GM12874 (cell line): ENCODE measurements at regions not wholly inside any gene's neighbourhood (a gene's known extent, or its start where the extent isn't known, plus 50 kb on each side); places are given as distances from the start of the nearest gene placed in this dataset.

Experiments used
- TF ChIP-seq, protein P1 (sequence below): IDR thresholded peaks from 2 replicates; pipeline ENCODE4 v1.5.1; 2011; ENCODE audit warnings: low read depth, mild to moderate bottlenecking, control low read depth, low read length, moderate library complexity; ENCODE audit not compliant: insufficient read depth

DNA sequence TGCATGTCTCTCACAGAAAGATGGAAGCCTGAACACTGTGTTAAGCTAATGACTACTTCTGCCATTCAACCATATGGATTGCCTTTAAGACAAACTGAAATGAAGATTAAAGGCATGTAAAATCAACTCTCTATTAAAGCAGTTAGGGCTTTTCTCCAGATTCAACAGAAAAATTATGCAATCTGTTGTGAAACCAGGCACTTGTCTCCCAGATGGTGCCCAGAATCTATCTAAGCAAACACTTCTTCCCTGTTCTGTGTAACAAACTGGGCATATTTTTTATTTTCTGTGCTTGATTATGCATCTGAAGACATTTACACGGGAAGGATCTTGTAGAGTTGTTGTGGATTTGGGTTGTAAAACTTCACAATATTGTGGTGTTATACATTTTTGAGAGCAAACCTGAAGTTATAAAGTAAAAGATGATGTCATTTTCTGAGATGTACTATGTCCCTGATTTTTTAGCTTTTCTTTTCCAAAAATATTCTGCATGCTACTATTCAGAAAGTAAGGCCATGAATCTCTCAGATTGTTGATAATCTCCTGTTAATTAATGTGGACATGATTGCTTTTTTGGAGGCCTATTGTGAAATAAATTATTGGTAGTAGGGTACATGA is 1550.3 kb downstream of the CDH8 start:
- TF ChIP-seq, protein P1, sequence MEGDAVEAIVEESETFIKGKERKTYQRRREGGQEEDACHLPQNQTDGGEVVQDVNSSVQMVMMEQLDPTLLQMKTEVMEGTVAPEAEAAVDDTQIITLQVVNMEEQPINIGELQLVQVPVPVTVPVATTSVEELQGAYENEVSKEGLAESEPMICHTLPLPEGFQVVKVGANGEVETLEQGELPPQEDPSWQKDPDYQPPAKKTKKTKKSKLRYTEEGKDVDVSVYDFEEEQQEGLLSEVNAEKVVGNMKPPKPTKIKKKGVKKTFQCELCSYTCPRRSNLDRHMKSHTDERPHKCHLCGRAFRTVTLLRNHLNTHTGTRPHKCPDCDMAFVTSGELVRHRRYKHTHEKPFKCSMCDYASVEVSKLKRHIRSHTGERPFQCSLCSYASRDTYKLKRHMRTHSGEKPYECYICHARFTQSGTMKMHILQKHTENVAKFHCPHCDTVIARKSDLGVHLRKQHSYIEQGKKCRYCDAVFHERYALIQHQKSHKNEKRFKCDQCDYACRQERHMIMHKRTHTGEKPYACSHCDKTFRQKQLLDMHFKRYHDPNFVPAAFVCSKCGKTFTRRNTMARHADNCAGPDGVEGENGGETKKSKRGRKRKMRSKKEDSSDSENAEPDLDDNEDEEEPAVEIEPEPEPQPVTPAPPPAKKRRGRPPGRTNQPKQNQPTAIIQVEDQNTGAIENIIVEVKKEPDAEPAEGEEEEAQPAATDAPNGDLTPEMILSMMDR: no peak

DNA sequence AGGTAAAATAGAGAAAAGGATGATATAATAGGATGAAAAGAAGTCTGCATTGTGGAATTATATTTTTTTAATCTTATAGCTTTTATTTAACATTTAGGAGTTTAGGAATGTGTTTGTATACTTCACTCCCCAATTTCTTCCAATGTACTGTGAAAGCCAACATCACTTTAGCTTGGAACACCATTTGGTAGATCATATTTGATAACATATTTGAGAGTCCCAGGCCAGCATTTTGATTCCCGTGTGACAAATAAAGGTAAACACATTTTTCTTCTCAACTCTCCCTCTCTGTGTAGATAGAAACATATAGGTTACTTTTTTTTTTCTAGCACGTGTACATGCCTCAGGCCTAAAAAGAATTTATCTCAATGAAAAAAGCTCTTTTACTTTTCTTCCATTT is 1551.3 kb downstream of the CDH8 start:
- TF ChIP-seq, protein P1: no peak

DNA sequence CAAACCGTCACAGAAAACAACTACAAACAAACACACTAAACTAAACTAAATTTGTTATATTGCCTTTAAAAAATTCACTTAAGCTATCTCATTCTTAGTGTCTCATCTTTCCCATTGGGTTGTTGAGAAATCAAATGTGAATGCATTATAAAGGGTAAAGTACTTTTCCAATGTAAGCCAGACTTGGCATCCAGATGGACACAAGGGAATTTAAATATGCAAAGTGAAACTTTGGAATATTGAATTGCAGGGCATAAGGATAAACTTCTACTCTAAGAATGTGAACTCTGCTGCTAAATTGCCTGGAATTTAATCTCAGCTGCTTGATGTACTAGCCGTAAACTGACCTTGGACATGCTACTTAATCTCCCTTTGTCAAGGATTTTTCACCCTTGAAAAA is 1554.6 kb downstream of the CDH8 start:
- TF ChIP-seq, protein P1: no peak

DNA sequence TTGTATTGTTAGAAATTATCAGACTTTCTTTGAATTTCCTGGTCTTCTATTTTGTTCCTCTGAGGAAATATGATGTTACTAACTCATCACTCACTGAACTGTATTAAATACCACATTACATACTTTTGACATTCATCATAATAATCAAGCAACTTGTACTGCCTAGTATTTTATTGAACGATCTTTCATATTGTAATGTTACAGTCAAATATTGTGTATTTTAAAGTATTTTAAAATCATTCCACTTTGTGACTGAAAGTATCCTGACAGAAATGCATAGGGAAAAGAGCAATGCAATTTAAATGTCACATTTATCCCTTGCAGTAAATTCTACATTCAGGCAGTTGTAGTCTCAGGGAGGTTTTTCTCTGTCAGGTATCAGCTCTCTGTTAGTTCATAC is 1557.4 kb downstream of the CDH8 start:
- TF ChIP-seq, protein P1: no peak

DNA sequence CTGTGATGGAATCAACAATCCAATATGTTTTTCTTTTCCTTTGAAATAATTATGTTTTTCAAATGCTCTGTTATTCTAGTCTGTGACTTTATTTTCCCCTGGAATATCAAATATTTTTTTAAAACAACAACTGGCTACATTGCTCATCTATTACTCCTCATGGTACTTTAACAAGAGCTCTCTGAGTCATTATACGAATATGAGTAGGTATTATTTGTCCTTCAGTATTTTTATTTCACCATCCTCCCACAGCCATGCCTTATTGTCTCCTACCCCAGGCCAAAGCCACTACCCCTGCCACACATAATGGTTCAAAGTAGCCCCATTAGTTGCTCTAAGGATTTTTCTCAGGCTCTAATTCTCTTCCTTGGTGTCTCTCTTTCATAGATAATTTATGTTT is 1572.3 kb downstream of the CDH8 start:
- TF ChIP-seq, protein P1: no peak

DNA sequence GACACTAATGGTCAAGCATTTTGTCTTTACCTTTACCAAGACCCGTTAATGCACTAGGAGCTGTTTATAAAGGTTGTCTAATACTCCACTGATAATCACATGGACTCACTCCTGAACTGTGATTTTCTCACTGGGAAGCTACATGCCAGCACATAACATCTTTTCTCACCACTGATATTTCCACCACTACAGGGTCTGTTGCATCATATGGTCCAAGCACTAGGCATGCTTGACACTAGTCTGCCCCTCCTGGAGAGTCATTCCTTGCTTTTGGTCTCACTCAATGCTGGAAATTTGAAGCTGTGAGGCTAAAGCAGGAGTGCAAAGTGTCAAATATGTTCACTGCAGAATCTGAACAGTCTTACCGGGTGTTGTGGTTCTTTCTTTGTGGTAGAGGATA is 1576.8 kb downstream of the CDH8 start:
- TF ChIP-seq, protein P1: no peak

DNA sequence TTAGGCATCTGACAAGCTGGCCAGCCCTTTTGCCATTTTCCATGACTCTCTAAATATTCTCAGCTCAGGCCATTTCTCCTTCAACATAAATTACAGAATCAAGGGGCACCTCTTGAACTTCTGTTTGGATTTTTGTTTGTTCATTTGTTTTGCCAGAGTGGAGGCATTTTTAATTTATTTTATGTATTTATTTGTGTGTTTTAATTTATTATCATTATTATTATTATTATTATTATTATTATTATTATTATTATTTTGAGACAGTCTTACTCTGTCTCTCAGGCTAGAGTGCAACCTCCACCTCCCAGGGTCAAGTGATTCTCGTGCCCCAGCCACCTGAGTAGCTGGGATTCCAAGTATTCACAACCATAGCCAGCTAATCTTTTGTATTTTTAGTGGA is 1578.0 kb downstream of the CDH8 start:
- TF ChIP-seq, protein P1: no peak
